ENCODE measurements at regions not wholly inside any gene's neighbourhood (a gene's known extent, or its start where the extent isn't known, plus 50 kb on each side); places are given as distances from the start of the nearest gene placed in this dataset.

DNA sequence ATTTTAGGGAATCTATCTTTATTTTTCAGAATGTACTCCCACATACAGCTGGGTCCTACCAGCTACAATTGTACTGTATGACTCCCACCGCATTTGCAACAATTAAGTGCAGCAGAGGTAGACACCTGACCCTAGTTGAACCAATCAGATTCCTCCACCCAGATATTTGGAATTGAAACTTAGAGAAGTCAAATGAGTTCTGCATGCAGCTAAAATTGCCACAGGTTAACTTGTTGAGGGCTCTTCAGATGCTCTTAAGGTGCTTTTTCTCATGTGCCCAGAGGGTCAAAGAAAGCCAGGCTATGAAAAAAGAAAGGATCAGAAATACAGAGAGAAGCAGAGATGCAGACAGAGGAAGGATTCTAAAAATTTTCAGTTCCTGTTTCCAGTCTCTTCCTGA is 68.0 kb upstream of the TES start:
- no peak for TF ChIP-seq CTCF (IDR thresholded peaks at IDR 0.05; ENCODE audit: extremely low read depth, missing control alignments)
- no peak for DNase-seq (ENCODE audit: low spot score)

DNA sequence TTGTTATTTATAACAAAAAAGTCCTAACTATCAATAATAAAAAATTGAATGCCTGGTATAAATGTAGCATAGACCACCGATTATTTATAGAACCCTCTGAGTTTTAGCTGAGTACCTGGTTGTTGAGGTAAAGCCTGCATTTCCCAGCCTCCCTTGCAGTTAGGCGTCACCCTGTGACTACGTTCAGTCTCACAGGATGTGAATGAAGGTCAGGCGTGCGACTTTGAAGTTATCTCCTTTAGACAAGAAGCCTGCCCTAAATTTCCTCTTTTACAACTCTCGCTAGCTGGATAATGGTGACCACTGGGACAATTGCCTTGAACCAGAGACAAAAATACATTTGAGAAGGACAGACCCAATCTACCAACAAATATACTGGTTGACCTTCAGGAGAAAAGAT is 67.5 kb upstream of the TES start:
- no peak for TF ChIP-seq CTCF (IDR thresholded peaks at IDR 0.05; ENCODE audit: extremely low read depth, missing control alignments)
- DNase-seq (ENCODE audit: low spot score): no peak

DNA sequence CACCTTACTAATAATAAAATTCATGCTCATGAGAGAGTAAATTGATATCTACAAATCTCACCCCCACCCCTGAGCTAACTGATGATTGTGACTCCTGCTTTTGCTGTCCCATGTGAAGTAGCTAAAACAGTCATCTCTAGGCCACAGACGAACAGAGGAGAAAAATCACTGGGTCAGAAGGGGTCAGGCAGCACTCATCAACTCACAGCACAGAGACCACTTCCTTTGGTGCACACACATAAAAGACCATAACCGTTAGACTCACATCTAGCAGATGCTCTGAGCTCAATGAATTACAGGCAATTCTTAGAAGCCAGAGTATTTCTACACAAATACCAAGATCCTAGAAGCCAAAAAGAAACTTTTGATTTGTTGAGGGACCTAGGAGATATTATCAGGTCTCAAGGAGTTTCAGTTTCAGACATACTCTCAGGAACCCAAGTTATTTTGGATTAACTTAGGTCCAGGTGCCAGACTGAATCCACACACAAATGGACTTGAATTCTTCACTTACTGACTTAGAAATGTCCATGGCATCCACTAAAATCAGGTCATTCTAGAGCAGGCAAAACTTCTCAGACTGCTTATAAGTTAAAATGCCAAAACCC is 65.0 kb upstream of the TES start:
- peak; percentile 19 for DNase-seq (ENCODE audit: low spot score)

GRCh38 chr7:116148108-116148507 is 62.2 kb upstream of the TES start:
- DNase-seq (ENCODE audit: low spot score): no peak

More for the DNA sequence above, 65.0 kb upstream of the TES start:
- no peak for TF ChIP-seq CTCF (IDR thresholded peaks at IDR 0.05; ENCODE audit: extremely low read depth, missing control alignments)

GRCh38 chr7:116148626-116149025 is 61.7 kb upstream of the TES start:
- no peak for DNase-seq (ENCODE audit: low spot score)
- TF ChIP-seq CTCF (IDR thresholded peaks at IDR 0.05; ENCODE audit: extremely low read depth, missing control alignments): no peak

More at GRCh38 chr7:116148108-116148507, 62.2 kb upstream of the TES start:
- no peak for TF ChIP-seq CTCF (IDR thresholded peaks at IDR 0.05; ENCODE audit: extremely low read depth, missing control alignments)

GRCh38 chr7:116150588-116150987 is 59.8 kb upstream of the TES start:
- TF ChIP-seq CTCF (IDR thresholded peaks at IDR 0.05; ENCODE audit: extremely low read depth, missing control alignments): no peak
- DNase-seq (ENCODE audit: low spot score): peak; percentile 38

- no peak for TF ChIP-seq CTCF (IDR thresholded peaks at IDR 0.05; ENCODE audit: extremely low read depth, missing control alignments)
- no peak for DNase-seq (ENCODE audit: low spot score)
These were observed 58.1 kb upstream of the TES start for GRCh38 chr7:116152276-116152675.
